Endothelial cell of umbilical vein (primary cell): ENCODE measurements at regions not wholly inside any gene's neighbourhood (a gene's known extent, or its start where the extent isn't known, plus 50 kb on each side); places are given as distances from the start of the nearest gene placed in this dataset.

Experiments
- BruUV-seq: library from RNA; stranded (reverse); fragments of 400-500 nt; replicated peaks from 2 replicates; lab custom pipeline; 2021; lab: Mats Ljungman, UMichigan
- CTCF ChIA-PET: fragments of 300-600, 350-600 bp; sonication (Branson Sonifier 250); formaldehyde crosslinking; loops from one replicate; lab custom pipeline; 2021; ENCODE audit warnings: antibody characterized with exemption, inconsistent platforms; lab: Charles Lee
- POLR2A ChIA-PET: fragments of 300-600, 350-600 bp; sonication (Branson Sonifier 250); formaldehyde crosslinking; loops from one replicate; lab custom pipeline; 2021; ENCODE audit warnings: antibody characterized with exemption, inconsistent platforms; lab: Charles Lee
- DNase-seq: peaks from one replicate; pipeline ENCODE4 v3.0.0-alpha.2; 2011; ENCODE audit warnings: low read depth, low spot score
- FAIRE-seq: peaks from 2 replicates; lab custom pipeline; 2011; peaks lifted over from hg19 to GRCh38; lab: Jason Lieb, UNC
- H2AFZ ChIP-seq: 2 replicates; pipeline ENCODE4 v1.6.0; 2012; ENCODE audit warnings: low read depth, low read length, control low read depth, inconsistent platforms
- H3K27ac ChIP-seq: 2 replicates; pipeline ENCODE4 v1.5.1; 2011; ENCODE audit warnings: low read depth, mild to moderate bottlenecking, control low read depth, low read length, moderate library complexity; ENCODE audit not compliant: insufficient read depth
- H3K27me3 ChIP-seq, 2 experiments: 2 replicates each; pipeline versions ENCODE4 v1.6.0 to v1.6.1; 2011; ENCODE audit warnings: low read length in 2 of 2, mixed read lengths in 1 of 2; ENCODE audit not compliant: control insufficient read depth in 2 of 2, insufficient read depth in 2 of 2
- H3K36me3 ChIP-seq, 2 experiments: 2 replicates in 1 of 2; 3 replicates in 1 of 2; pipeline ENCODE4 v1.5.1; 2011; ENCODE audit warnings: low read length in 2 of 2, mild to moderate bottlenecking in 1 of 2, moderate library complexity in 1 of 2; ENCODE audit not compliant: control insufficient read depth in 2 of 2, insufficient read depth in 2 of 2; ENCODE audit errors: extremely low read depth in 1 of 2
- H3K4me1 ChIP-seq: 3 replicates; pipeline ENCODE4 v1.5.1; 2011; ENCODE audit warnings: mild to moderate bottlenecking, low read length; ENCODE audit not compliant: control insufficient read depth, insufficient read depth; ENCODE audit errors: extremely low read depth
- H3K4me2 ChIP-seq: 2 replicates; pipeline ENCODE4 v1.6.1; 2011; ENCODE audit warnings: low read length, control low read depth, mixed read lengths; ENCODE audit not compliant: insufficient read depth
- H3K4me3 ChIP-seq, 3 experiments: fragments of 200-600 bp in 1 of 3; sonication (generic), shearing (Covaris generic) in 1 of 3; replicated peaks in 1 of 3; 2 replicates each; pipeline ENCODE4 v1.5.1; 2011 to 2016; ENCODE audit warnings: control low read depth in 3 of 3, low read length in 3 of 3, mild to moderate bottlenecking in 2 of 3, inconsistent platforms in 1 of 3, low read depth in 1 of 3, moderate library complexity in 1 of 3; ENCODE audit not compliant: insufficient read depth in 1 of 3
- H3K79me2 ChIP-seq: 2 replicates; pipeline ENCODE4 v1.6.0; 2012; ENCODE audit warnings: low read length, inconsistent platforms; ENCODE audit not compliant: control insufficient read depth, insufficient read depth
- H3K9ac ChIP-seq: replicated peaks from 2 replicates; pipeline ENCODE3; 2011; ENCODE audit warnings: low read length, control low read depth; ENCODE audit not compliant: insufficient read depth; ENCODE audit errors: extremely low read depth
- H3K9me1 ChIP-seq: replicated peaks from 3 replicates; pipeline ENCODE4 v1.6.0; 2011; ENCODE audit warnings: mild to moderate bottlenecking, low read length; ENCODE audit not compliant: control insufficient read depth, insufficient read depth; ENCODE audit errors: extremely low read depth
- H3K9me3 ChIP-seq: replicated peaks from 2 replicates; pipeline ENCODE4 v1.5.1; 2012; ENCODE audit warnings: low read length, inconsistent platforms; ENCODE audit not compliant: control insufficient read depth, insufficient read depth
- H4K20me1 ChIP-seq: replicated peaks from 2 replicates; pipeline ENCODE3; 2011; ENCODE audit warnings: mild to moderate bottlenecking, low read length; ENCODE audit not compliant: control insufficient read depth, insufficient read depth; ENCODE audit errors: extremely low read depth
- EZH2 ChIP-seq: IDR thresholded peaks from 2 replicates; pipeline ENCODE4 v1.6.1; 2012; ENCODE audit warnings: borderline replicate concordance, low read depth, mild to moderate bottlenecking, moderate library complexity, low read length, inconsistent platforms; ENCODE audit not compliant: severe bottlenecking
- FOS ChIP-seq: IDR thresholded peaks from 2 replicates; pipeline ENCODE4 v1.6.1; 2011; ENCODE audit warnings: mild to moderate bottlenecking, low read length, moderate library complexity, borderline replicate concordance; ENCODE audit not compliant: insufficient read depth
- GATA2 ChIP-seq: IDR thresholded peaks from 2 replicates; pipeline ENCODE4 v1.7.0; 2011; ENCODE audit warnings: low read depth, mild to moderate bottlenecking, moderate library complexity, mixed read lengths, low read length; ENCODE audit not compliant: insufficient read length, insufficient read depth
- JUN ChIP-seq: IDR thresholded peaks from 2 replicates; pipeline ENCODE4 v1.6.1; 2011; ENCODE audit warnings: borderline replicate concordance, low read depth; ENCODE audit not compliant: insufficient read length, insufficient read depth
- MYC ChIP-seq: IDR thresholded peaks from one replicate; pipeline ENCODE4 v1.6.1; 2011; ENCODE audit warnings: mild to moderate bottlenecking, low read depth, low read length
- POLR2A ChIP-seq: IDR thresholded peaks from 2 replicates; pipeline ENCODE4 v1.6.1; 2012; ENCODE audit warnings: low read depth, mild to moderate bottlenecking, control low read depth, low read length
- POLR2AphosphoS5 ChIP-seq: IDR thresholded peaks from 2 replicates; pipeline ENCODE4 v1.6.1; 2012; ENCODE audit warnings: low read depth, mild to moderate bottlenecking, control low read depth, low read length, moderate library complexity; ENCODE audit not compliant: insufficient read depth
- dilution Hi-C: fragments of 300-500 bp; cut with MboI; formaldehyde crosslinking; loops from one replicate; pipeline ENCODE4 v1.15.0; 2019; ENCODE audit warnings: low sequenced_read_pairs; ENCODE audit not compliant: extremely low pct_ligation_motif_present
- intact Hi-C: fragments of 100-400 bp; cut with micrococcal nuclease; formaldehyde crosslinking; loops from one replicate; pipeline ENCODE4 v1.10.0; 2022
- TF ChIP-seq, protein P1 (sequence below), 2 donors: IDR thresholded peaks; 1 replicate in 1 of 2; 2 replicates in 1 of 2; pipeline ENCODE4 v1.5.1; 2011; ENCODE audit warnings: low read length in 2 of 2, mild to moderate bottlenecking in 2 of 2, moderate library complexity in 2 of 2, control low read depth in 1 of 2, inconsistent platforms in 1 of 2, low read depth in 1 of 2; ENCODE audit not compliant: insufficient read depth in 1 of 2; ENCODE audit errors: extremely low read depth in 1 of 2
- TF ChIP-seq, protein P2 (sequence below): IDR thresholded peaks from 2 replicates; pipeline ENCODE4 v1.6.1; 2011; ENCODE audit not compliant: insufficient read depth, insufficient read length

DNA sequence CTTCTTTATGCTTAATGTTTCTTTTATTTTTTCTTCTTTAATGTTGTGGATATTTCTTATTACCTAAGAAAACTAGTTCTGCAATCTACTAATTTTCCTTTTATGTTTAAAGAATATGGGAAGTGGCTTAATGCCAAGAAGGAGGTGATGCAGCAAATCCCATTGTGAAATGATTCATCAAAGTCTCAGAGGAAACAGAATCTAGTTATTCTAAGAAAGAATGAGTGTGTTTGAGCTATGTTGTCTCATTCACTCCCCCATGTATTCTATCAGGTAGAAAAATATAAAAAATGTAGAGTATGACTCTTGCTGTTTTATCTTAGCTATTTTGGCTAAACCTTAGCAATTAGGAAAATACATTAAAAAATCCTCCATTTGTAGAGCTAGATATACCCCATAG lies 659.9 kb upstream of the RGS18 start:
- Histone ChIP-seq H3K4me3 (no peak overlapping the region), H3K4me2 (peak overlapping the region; percentile 24), H3K27me3 (no peaks in the 10 kb centered on the region), H3K9me1 (no peaks in the 10 kb centered on the region), H3K9ac (no peak overlapping the region), H2AFZ (no peak overlapping the region), H3K9me3 (no peaks in the 10 kb centered on the region), H3K36me3 (no peaks in the 10 kb centered on the region), H3K4me1 (peaks cover 5% of the 10 kb centered on the region), H3K27ac (no peak overlapping the region), H4K20me1 (no peaks in the 10 kb centered on the region), H3K79me2 (no peaks in the 10 kb centered on the region)
- intact Hi-C loops (no loop called here), dilution Hi-C loops (no loop called here)
- BruUV-seq: no TSS peak
- FAIRE-seq (no peak), DNase-seq (peak; percentile 60)
- CTCF ChIA-PET: no interaction called here
- POLR2A ChIA-PET: no interaction called here
- no peak for TF ChIP-seq MYC
- no peak for TF ChIP-seq POLR2A
- peak; percentile 33 for TF ChIP-seq JUN
- TF ChIP-seq POLR2AphosphoS5: no peak
- no peak for TF ChIP-seq EZH2
- TF ChIP-seq, protein P1, sequence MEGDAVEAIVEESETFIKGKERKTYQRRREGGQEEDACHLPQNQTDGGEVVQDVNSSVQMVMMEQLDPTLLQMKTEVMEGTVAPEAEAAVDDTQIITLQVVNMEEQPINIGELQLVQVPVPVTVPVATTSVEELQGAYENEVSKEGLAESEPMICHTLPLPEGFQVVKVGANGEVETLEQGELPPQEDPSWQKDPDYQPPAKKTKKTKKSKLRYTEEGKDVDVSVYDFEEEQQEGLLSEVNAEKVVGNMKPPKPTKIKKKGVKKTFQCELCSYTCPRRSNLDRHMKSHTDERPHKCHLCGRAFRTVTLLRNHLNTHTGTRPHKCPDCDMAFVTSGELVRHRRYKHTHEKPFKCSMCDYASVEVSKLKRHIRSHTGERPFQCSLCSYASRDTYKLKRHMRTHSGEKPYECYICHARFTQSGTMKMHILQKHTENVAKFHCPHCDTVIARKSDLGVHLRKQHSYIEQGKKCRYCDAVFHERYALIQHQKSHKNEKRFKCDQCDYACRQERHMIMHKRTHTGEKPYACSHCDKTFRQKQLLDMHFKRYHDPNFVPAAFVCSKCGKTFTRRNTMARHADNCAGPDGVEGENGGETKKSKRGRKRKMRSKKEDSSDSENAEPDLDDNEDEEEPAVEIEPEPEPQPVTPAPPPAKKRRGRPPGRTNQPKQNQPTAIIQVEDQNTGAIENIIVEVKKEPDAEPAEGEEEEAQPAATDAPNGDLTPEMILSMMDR (IDR thresholded peaks at IDR 0.05; ENCODE audit: extremely low read depth in 1 of 2, insufficient read depth in 1 of 2, low read depth in 1 of 2, low read length in 2 of 2): no peak
- peak; percentile 79 for TF ChIP-seq FOS

DNA sequence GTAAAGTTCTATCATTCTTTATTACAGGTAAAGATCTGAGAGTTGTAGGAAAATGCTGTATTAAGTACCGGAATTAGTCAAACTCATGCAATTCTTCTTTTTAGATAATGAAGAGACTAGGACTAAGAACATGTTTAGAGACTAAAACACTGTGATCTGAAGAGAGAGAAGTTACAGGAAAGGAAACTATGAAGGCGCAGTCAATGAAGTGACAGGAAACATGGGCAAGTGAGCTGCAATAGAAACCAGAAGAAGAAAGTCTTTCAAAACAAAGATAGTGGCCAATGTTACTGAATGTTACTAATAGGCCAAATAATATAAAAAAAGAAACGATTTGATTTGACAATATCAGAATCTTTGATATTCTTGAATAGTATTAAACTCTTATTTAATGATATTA lies 659.4 kb upstream of the RGS18 start:
- TF ChIP-seq GATA2 (no peak), POLR2AphosphoS5 (no peak), FOS (no peak), POLR2A (no peak), MYC (no peak), EZH2 (no peak), JUN (no peak)
- TF ChIP-seq, protein P2, sequence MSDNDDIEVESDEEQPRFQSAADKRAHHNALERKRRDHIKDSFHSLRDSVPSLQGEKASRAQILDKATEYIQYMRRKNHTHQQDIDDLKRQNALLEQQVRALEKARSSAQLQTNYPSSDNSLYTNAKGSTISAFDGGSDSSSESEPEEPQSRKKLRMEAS: no peak
- TF ChIP-seq, protein P1 (IDR thresholded peaks at IDR 0.05; ENCODE audit: extremely low read depth in 1 of 2, insufficient read depth in 1 of 2, low read depth in 1 of 2, low read length in 2 of 2): no peak
- no peaks in the 10 kb centered on the region for H3K9me3 ChIP-seq
- H3K4me2 ChIP-seq: no peak overlapping the region
- H3K36me3 ChIP-seq: no peaks in the 10 kb centered on the region
- intact Hi-C loops (no loop called here), dilution Hi-C loops (no loop called here)
- POLR2A ChIA-PET: no interaction called here
- DNase-seq: no peak
- H3K27me3 ChIP-seq: no peaks in the 10 kb centered on the region
- H3K9me1 ChIP-seq: no peaks in the 10 kb centered on the region
- CTCF ChIA-PET: no interaction called here
- H3K9ac ChIP-seq: no peak overlapping the region
- H3K4me3 ChIP-seq: no peak overlapping the region
- peaks cover 5% of the 10 kb centered on the region for H3K4me1 ChIP-seq
- H3K79me2 ChIP-seq: no peaks in the 10 kb centered on the region
- H2AFZ ChIP-seq: no peak overlapping the region
- no TSS peak for BruUV-seq
- no peak for FAIRE-seq
- H4K20me1 ChIP-seq: no peaks in the 10 kb centered on the region
- no peak overlapping the region for H3K27ac ChIP-seq
